Nephron (organoid): ENCODE measurements at regions not wholly inside any gene's neighbourhood (a gene's known extent, or its start where the extent isn't known, plus 50 kb on each side); places are given as distances from the start of the nearest gene placed in this dataset.

Source experiments
- H3K27ac Mint-ChIP-seq, 3 experiments: 2 replicates each; pipeline ENCODE4 v1.8.0; 2020; ENCODE audit warnings: mixed read lengths in 3 of 3, mild to moderate bottlenecking in 2 of 3, moderate library complexity in 1 of 3
- H3K27me3 Mint-ChIP-seq: 2 replicates; pipeline ENCODE4 v1.8.0; 2021; ENCODE audit warnings: low read depth, mild to moderate bottlenecking, moderate library complexity, mixed read lengths
- H3K36me3 Mint-ChIP-seq: 2 replicates; pipeline ENCODE4 v1.8.0; 2020; ENCODE audit warnings: low read depth, mixed read lengths
- H3K4me1 Mint-ChIP-seq: 2 replicates; pipeline ENCODE4 v1.8.0; 2020; ENCODE audit warnings: mixed read lengths
- H3K4me3 Mint-ChIP-seq, 3 experiments: 2 replicates each; pipeline ENCODE4 v1.8.0; 2020; ENCODE audit warnings: mild to moderate bottlenecking in 3 of 3, mixed read lengths in 3 of 3, moderate library complexity in 2 of 3
- H3K9me3 Mint-ChIP-seq: 2 replicates; pipeline ENCODE4 v1.8.0; 2020; ENCODE audit warnings: mixed read lengths
- CTCF ChIP-seq, 3 experiments: fragments of 200-600 bp; sonication (generic); IDR thresholded peaks; one replicate each; pipeline ENCODE4 v1.5.0; 2021; ENCODE audit warnings: antibody characterized with exemption in 3 of 3; ENCODE audit not compliant: unreplicated experiment in 3 of 3

- no peak for TF ChIP-seq CTCF (IDR thresholded peaks at IDR 0.05; ENCODE audit: unreplicated experiment in 3 of 3)
- Mint-ChIP-seq H3K27me3 (no peaks in the 10 kb centered on the region), H3K4me1 (peaks cover 42% of the 10 kb centered on the region), H3K27ac (peak overlapping the region; percentile 52 to 69 (median 64)), H3K36me3 (no peaks in the 10 kb centered on the region), H3K4me3 (no peak overlapping the region), H3K9me3 (no peaks in the 10 kb centered on the region)
Measured at GRCh38 chr2:215658635-215659305, 222.9 kb upstream of the FN1 start.

GRCh38 chr2:215657844-215658243, 222.0 kb upstream of the FN1 start:
- Mint-ChIP-seq H3K9me3 (no peaks in the 10 kb centered on the region), H3K36me3 (no peaks in the 10 kb centered on the region), H3K27ac (no peak overlapping the region), H3K4me3 (no peak overlapping the region), H3K4me1 (peaks cover 44% of the 10 kb centered on the region), H3K27me3 (no peaks in the 10 kb centered on the region)
- no peak for TF ChIP-seq CTCF (IDR thresholded peaks at IDR 0.05; ENCODE audit: unreplicated experiment in 3 of 3)

GRCh38 chr2:215654148-215654819, 218.4 kb upstream of the FN1 start:
- TF ChIP-seq CTCF (IDR thresholded peaks at IDR 0.05; ENCODE audit: unreplicated experiment in 3 of 3), result no peak
- Mint-ChIP-seq H3K27ac (peak overlapping the region; percentile 76 to 91 (median 90)), H3K9me3 (no peaks in the 10 kb centered on the region), H3K27me3 (no peaks in the 10 kb centered on the region), H3K4me3 (no peak overlapping the region), H3K36me3 (no peaks in the 10 kb centered on the region), H3K4me1 (peaks cover 31% of the 10 kb centered on the region)

- Mint-ChIP-seq H3K27ac (peak overlapping the region; percentile 76 to 91 (median 90)), H3K36me3 (no peaks in the 10 kb centered on the region), H3K4me1 (peaks cover 31% of the 10 kb centered on the region), H3K27me3 (no peaks in the 10 kb centered on the region), H3K9me3 (no peaks in the 10 kb centered on the region), H3K4me3 (no peak overlapping the region)
- no peak for TF ChIP-seq CTCF (IDR thresholded peaks at IDR 0.05; ENCODE audit: unreplicated experiment in 3 of 3)
Measured at GRCh38 chr2:215653344-215654030, 217.6 kb upstream of the FN1 start.

GRCh38 chr2:215652388-215652787, 216.5 kb upstream of the FN1 start:
- H3K4me3 Mint-ChIP-seq, result no peak overlapping the region
- no peaks in the 10 kb centered on the region for H3K9me3 Mint-ChIP-seq
- peaks cover 27% of the 10 kb centered on the region for H3K4me1 Mint-ChIP-seq

More at GRCh38 chr2:215652388-215652787, 216.5 kb upstream of the FN1 start:
- Mint-ChIP-seq H3K36me3 (no peaks in the 10 kb centered on the region), H3K27me3 (no peaks in the 10 kb centered on the region), H3K27ac (peak overlapping the region in 2 of 3 experiments; percentile 10 to 29)
- TF ChIP-seq CTCF (IDR thresholded peaks at IDR 0.05; ENCODE audit: unreplicated experiment in 3 of 3), result no peak
